ENCODE measurements at regions not wholly inside any gene's neighbourhood (a gene's known extent, or its start where the extent isn't known, plus 50 kb on each side); places are given as distances from the start of the nearest gene placed in this dataset.
"Not testable (repeated sequence)": the region's sequence is repeated elsewhere in the genome, so short reads cannot be mapped to it uniquely, and the experiment has no call there.

- peaks cover 55 to 64% of the 10 kb centered on the region in 2 donors for H3K36me3 Mint-ChIP-seq
- ATAC-seq (ENCODE audit: low read depth in 2 of 2) (no peak), DNase-seq (no peak)
- H3K27ac Mint-ChIP-seq: peak overlapping the region in 1 of 6 donors; percentile 12
- H3K4me1 Mint-ChIP-seq: no peaks in the 10 kb centered on the region
- peaks cover 0 to 1% (median 0%) of the 10 kb centered on the region in 7 donors for H3K9me3 Mint-ChIP-seq
- H3K27me3 Mint-ChIP-seq: no peaks in the 10 kb centered on the region
- no peak overlapping the region for H3K4me3 Mint-ChIP-seq
Observed at GRCh38 chr6:144548536-144548935, 263.4 kb downstream of the UTRN start.

- no peak overlapping the region for H3K4me3 Mint-ChIP-seq
- peaks cover 0 to 1% (median 0%) of the 10 kb centered on the region in 7 donors for H3K9me3 Mint-ChIP-seq
- H3K4me1 Mint-ChIP-seq: no peaks in the 10 kb centered on the region
- H3K27ac Mint-ChIP-seq: peak overlapping the region in 2 of 6 donors; percentile 0 to 20
- ATAC-seq (ENCODE audit: low read depth in 2 of 2) (no peak), DNase-seq (no peak)
- no peaks in the 10 kb centered on the region for H3K27me3 Mint-ChIP-seq
- peaks cover 54 to 59% of the 10 kb centered on the region in 2 donors for H3K36me3 Mint-ChIP-seq
Observed at GRCh38 chr6:144549837-144550747, 265.0 kb downstream of the UTRN start.

DNA sequence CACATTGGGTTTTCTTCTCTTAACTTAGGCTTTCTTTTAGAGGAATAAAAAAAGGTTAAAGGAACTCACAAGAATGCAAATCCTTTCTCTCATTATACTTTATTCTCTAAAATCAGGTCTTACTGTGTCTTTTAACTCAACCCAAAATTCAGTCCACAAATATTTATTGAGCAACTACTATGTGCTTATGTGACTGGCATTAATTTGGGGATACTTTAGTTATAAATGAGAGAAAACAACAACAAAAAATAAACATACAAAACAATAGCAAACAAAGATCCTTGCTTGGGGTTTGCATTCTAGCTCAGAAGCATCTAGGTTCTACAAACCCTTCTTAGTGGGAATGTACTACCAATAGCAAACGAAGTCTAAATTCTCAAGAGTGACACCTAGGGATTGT, 266.2 kb downstream of the UTRN start:
- H3K36me3 Mint-ChIP-seq: peaks cover 59 to 61% of the 10 kb centered on the region in 2 donors
- no peaks in the 10 kb centered on the region for H3K9me3 Mint-ChIP-seq
- H3K27ac Mint-ChIP-seq: no peak overlapping the region
- no peak for DNase-seq
- H3K4me1 Mint-ChIP-seq: no peaks in the 10 kb centered on the region
- H3K27me3 Mint-ChIP-seq: no peaks in the 10 kb centered on the region
- no peak for ATAC-seq (ENCODE audit: low read depth in 2 of 2)
- no peak overlapping the region for H3K4me3 Mint-ChIP-seq

GRCh38 chr6:144555066-144555465, 269.9 kb downstream of the UTRN start:
- peaks cover 53 to 75% of the 10 kb centered on the region in 2 donors for H3K36me3 Mint-ChIP-seq
- no peaks in the 10 kb centered on the region for H3K4me1 Mint-ChIP-seq
- H3K27ac Mint-ChIP-seq: peak overlapping the region in 2 of 6 donors; percentile 44 to 59
- no peak overlapping the region for H3K4me3 Mint-ChIP-seq
- H3K27me3 Mint-ChIP-seq: no peaks in the 10 kb centered on the region
- DNase-seq (no peak), ATAC-seq (ENCODE audit: low read depth in 2 of 2) (no peak)
- H3K9me3 Mint-ChIP-seq: no peaks in the 10 kb centered on the region

DNA sequence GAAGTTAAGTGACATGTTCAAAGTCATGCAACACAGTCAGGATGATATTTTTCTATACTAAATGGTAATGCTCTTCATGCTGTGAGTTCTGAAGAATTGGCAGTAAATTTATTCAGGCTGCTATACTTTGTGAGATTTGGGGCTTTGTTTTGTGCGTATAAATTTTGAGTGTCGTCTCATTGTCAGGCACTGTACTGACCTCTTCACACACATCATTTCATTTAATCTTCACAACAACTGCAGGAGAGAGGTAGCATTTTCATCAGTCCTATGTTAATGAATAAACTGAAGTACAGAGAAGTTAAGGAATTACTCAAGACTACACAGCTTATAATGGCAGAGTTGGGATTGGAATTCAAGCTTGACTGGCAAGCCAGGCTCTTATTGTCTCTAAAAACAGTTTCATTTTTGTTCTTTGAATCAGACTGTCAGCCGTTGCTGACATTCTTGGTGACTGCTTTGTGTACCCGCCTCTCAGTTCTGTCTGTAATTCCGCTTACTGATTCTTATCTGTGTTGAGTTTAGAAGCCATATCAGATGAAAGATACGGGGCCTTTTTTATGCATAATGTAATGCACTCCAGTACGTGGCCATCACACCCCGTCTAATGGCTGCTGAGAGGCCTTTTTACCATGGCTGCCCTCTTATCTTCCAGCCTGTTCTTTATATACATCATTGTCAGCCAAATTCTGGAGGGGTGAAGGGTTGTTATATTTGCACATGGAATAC, 274.9 kb downstream of the UTRN start:
- Mint-ChIP-seq H3K27me3 (no peaks in the 10 kb centered on the region), H3K4me1 (no peaks in the 10 kb centered on the region), H3K36me3 (peaks cover 25 to 50% of the 10 kb centered on the region in 2 donors), H3K4me3 (no peak overlapping the region), H3K27ac (no peak overlapping the region), H3K9me3 (peaks cover 0 to 3% (median 0%) of the 10 kb centered on the region in 7 donors)
- no peak for ATAC-seq (ENCODE audit: low read depth in 2 of 2)
- DNase-seq: no peak

DNA sequence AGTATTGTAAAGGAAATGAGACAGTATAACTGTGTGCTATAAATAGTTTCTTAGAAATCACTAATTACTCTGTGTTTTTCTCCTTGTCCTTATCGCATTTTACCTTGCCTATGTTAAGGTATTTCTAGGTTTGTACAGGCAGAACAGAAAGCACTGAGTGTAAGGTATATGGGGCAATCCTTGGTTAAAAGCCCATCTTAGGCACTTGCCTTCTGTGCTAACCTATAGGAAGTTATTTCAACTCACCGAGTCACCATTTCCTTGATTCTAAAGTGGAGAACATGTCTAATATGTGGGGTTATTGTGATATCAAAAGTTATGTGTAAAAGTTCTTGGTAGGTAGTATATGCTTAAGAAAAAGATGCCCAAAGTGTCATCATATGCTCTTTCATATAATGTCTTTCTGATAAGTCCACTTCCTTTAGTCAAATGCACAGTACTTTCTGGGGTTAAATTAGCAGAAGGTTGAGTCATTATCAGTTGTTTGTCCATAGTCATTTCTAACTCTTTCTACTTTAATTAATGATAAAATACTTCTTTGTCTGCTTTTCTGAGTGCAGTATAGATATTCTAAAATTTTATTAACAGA, 276.4 kb downstream of the UTRN start:
- H3K27ac Mint-ChIP-seq: peak overlapping the region in 1 of 6 donors; percentile 9
- H3K4me3 Mint-ChIP-seq: no peak overlapping the region
- peaks cover 0 to 3% (median 0%) of the 10 kb centered on the region in 7 donors for H3K9me3 Mint-ChIP-seq
- no peak for ATAC-seq (ENCODE audit: low read depth in 2 of 2)
- no peaks in the 10 kb centered on the region for H3K27me3 Mint-ChIP-seq
- H3K36me3 Mint-ChIP-seq: peaks cover 16 to 34% of the 10 kb centered on the region in 2 donors
- H3K4me1 Mint-ChIP-seq: no peaks in the 10 kb centered on the region
- DNase-seq: no peak

- Mint-ChIP-seq H3K36me3 (peaks cover 6 to 24% of the 10 kb centered on the region in 2 donors), H3K9me3 (peaks cover 0 to 3% (median 0%) of the 10 kb centered on the region in 7 donors), H3K4me1 (no peaks in the 10 kb centered on the region), H3K27me3 (no peaks in the 10 kb centered on the region), H3K4me3 (no peak overlapping the region), H3K27ac (no peak overlapping the region)
- ATAC-seq (ENCODE audit: low read depth in 2 of 2): no peak
- no peak for DNase-seq
Observed at GRCh38 chr6:144564202-144564601, 279.1 kb downstream of the UTRN start.

DNA sequence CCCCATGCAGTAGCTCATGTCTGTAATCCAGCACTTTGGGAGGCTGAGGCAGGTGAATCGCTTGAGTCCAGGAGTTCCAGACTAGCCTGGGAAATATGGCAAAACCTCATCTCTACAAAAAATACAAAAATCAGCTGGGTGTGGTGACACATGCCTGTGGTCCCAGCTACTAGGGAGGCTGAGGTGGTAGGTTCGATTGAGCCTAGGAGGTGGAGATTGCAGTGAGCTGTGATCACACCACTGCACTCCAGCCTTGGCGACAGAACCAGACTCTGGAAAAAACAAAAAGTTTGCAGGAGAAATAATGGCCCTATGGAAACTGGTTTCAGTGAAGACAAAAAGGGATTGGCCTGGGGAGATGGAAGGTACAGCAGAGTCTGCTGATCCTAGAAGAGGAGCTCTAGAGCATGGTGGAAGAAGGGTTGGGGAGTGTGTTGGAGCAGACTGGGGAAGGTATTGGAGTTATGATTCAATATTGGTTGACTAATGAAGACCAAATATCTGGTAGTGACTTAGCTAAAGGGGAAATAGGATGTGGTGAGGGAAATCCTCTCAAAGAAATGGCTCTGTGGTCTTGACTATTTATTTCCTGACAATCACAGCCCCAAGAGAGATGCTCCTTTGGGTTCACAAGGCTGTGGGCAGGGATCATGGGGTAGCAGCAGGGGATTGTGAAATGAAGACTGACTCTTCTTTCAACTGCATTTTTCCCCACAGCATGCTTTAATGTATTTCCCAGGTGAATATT, 281.9 kb downstream of the UTRN start:
- no peak for ATAC-seq (ENCODE audit: low read depth in 2 of 2)

DNA sequence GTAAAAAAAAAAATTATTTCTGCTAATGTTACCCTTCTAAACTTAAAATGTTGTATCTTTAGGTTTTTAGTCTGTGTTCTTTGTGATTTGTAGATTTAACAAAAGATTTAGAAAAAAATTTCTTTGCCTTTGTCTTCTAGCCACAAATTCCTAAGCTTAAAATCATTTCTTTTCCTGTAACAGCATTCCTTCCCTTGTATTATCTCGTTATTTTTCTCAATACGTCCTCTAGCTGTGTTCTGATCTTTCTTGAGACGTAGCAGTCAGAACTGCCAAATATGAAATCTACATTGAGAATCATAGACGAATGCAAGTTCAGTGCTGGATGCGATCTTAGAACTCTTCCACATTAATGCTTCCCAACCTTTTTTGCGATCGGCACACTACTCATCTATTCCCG, 283.1 kb downstream of the UTRN start:
- no peaks in the 10 kb centered on the region for H3K27me3 Mint-ChIP-seq
- H3K4me3 Mint-ChIP-seq: no peak overlapping the region
- DNase-seq (no peak), ATAC-seq (ENCODE audit: low read depth in 2 of 2) (no peak)
- H3K4me1 Mint-ChIP-seq: no peaks in the 10 kb centered on the region
- no peak overlapping the region for H3K27ac Mint-ChIP-seq
- H3K9me3 Mint-ChIP-seq: peaks cover 0 to 7% (median 4%) of the 10 kb centered on the region in 7 donors
- peaks cover 27 to 37% of the 10 kb centered on the region in 2 donors for H3K36me3 Mint-ChIP-seq

More for the DNA sequence above, 281.9 kb downstream of the UTRN start:
- Mint-ChIP-seq H3K27ac (no peak overlapping the region), H3K27me3 (no peaks in the 10 kb centered on the region), H3K36me3 (peaks cover 25 to 34% of the 10 kb centered on the region in 2 donors), H3K4me3 (no peak overlapping the region), H3K4me1 (no peaks in the 10 kb centered on the region), H3K9me3 (peaks cover 0 to 7% (median 3%) of the 10 kb centered on the region in 7 donors)
- no peak for DNase-seq

- DNase-seq; H3K27me3 Mint-ChIP-seq; H3K27ac Mint-ChIP-seq; H3K4me3 Mint-ChIP-seq; H3K9me3 Mint-ChIP-seq; ATAC-seq (ENCODE audit: low read depth in 2 of 2); H3K4me1 Mint-ChIP-seq: not testable (repeated sequence)
- peaks cover 32 to 42% of the 10 kb centered on the region in 2 donors for H3K36me3 Mint-ChIP-seq
Observed at GRCh38 chr6:144572541-144572940, 287.4 kb downstream of the UTRN start.

DNA sequence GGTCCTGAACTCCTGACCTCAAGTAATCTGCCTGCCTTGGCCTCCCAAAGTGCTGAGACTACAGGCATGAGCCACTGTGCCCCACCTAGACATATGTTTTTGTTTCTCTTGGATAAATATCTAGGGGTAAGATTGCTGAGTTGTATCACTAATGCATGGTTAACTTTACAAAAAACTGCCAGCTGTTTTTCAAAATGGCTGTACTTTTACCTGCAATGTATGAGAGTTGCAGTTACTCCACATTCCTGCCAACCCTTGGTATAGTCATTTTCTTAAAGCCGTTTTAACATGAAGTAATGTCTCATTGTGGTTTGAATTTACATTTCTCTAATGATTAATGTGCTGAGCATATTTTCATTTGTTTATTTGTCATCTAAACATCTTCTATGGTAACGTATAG, 289.7 kb downstream of the UTRN start:
- Mint-ChIP-seq H3K4me1 (no peaks in the 10 kb centered on the region), H3K9me3 (peaks cover 0 to 7% (median 4%) of the 10 kb centered on the region in 7 donors), H3K36me3 (peaks cover 27 to 38% of the 10 kb centered on the region in 2 donors), H3K4me3 (no peak overlapping the region), H3K27ac (no peak overlapping the region), H3K27me3 (no peaks in the 10 kb centered on the region)
- no peak for DNase-seq
- ATAC-seq (ENCODE audit: low read depth in 2 of 2): no peak

DNA sequence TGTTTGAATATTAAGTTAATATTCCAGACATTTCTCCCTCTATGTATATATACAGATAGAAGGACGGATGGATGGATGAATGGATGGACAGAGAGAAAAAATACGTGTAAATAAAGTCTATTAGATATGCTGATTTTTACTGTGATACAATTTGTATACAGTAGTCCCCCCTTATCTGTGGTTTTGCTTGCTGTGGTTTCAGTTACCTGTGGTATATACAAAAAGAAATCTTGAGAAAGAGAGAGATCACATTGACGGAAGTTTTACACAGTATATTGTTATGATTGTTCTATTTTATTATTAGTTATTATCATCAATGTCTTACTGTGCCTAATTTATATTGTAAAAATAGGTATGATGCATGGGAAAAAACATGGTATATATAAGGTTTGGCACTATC, 290.2 kb downstream of the UTRN start:
- H3K27me3 Mint-ChIP-seq: no peaks in the 10 kb centered on the region
- no peak overlapping the region for H3K4me3 Mint-ChIP-seq
- DNase-seq (no peak), ATAC-seq (ENCODE audit: low read depth in 2 of 2) (no peak)
- H3K27ac Mint-ChIP-seq: no peak overlapping the region
- H3K9me3 Mint-ChIP-seq: peaks cover 0 to 7% (median 4%) of the 10 kb centered on the region in 7 donors
- H3K4me1 Mint-ChIP-seq: no peaks in the 10 kb centered on the region
- peaks cover 22 to 33% of the 10 kb centered on the region in 2 donors for H3K36me3 Mint-ChIP-seq

- peaks cover 0 to 6% (median 0%) of the 10 kb centered on the region in 7 donors for H3K9me3 Mint-ChIP-seq
- H3K4me3 Mint-ChIP-seq: no peak overlapping the region
Observed at GRCh38 chr6:144576871-144577270, 291.7 kb downstream of the UTRN start.

More at GRCh38 chr6:144576871-144577270, 291.7 kb downstream of the UTRN start:
- Mint-ChIP-seq H3K4me1 (peaks cover under 1 to 7% (median 3%) of the 10 kb centered on the region in 3 donors), H3K27me3 (no peaks in the 10 kb centered on the region), H3K36me3 (peaks cover 15 to 25% of the 10 kb centered on the region in 2 donors), H3K27ac (no peak overlapping the region)
- DNase-seq (no peak), ATAC-seq (ENCODE audit: low read depth in 2 of 2) (no peak)
